Neural crest cell (in vitro differentiated cells): ENCODE measurements at regions not wholly inside any gene's neighbourhood (a gene's known extent, or its start where the extent isn't known, plus 50 kb on each side); places are given as distances from the start of the nearest gene placed in this dataset.

Experiments used
- DNase-seq: peaks from one replicate; pipeline ENCODE4 v3.0.0; 2021; ENCODE audit warnings: low read depth, mixed read lengths, low spot score
- H3K27ac Mint-ChIP-seq: one replicate; pipeline ENCODE4 v1.8.0; 2021; ENCODE audit warnings: mild to moderate bottlenecking, mixed read lengths; ENCODE audit not compliant: unreplicated experiment
- H3K27me3 Mint-ChIP-seq: 2 replicates; pipeline ENCODE4 v1.8.0; 2021; ENCODE audit warnings: low read depth, mild to moderate bottlenecking, mixed read lengths
- H3K36me3 Mint-ChIP-seq: 2 replicates; pipeline ENCODE4 v1.8.0; 2021; ENCODE audit warnings: low read depth, mild to moderate bottlenecking, mixed read lengths
- H3K4me1 Mint-ChIP-seq: 2 replicates; pipeline ENCODE4 v1.8.0; 2021; ENCODE audit warnings: mixed read lengths
- H3K4me3 Mint-ChIP-seq: one replicate; pipeline ENCODE4 v1.8.0; 2021; ENCODE audit warnings: mild to moderate bottlenecking, mixed read lengths
- H3K9me3 Mint-ChIP-seq: 2 replicates; pipeline ENCODE4 v1.8.0; 2021; ENCODE audit warnings: mixed read lengths
- TF ChIP-seq, protein P1 (sequence below): fragments of 200-600 bp; sonication (generic); conservative IDR thresholded peaks from 2 replicates; pipeline ENCODE4 v1.5.0; 2021; ENCODE audit warnings: antibody characterized with exemption, mild to moderate bottlenecking

GRCh38 chr2:239876271-239876947 is 148.7 kb downstream of the NDUFA10 start:
- peaks cover 31% of the 10 kb centered on the region for H3K4me1 Mint-ChIP-seq
- H3K4me3 Mint-ChIP-seq: no peak overlapping the region
- DNase-seq: no peak
- no peaks in the 10 kb centered on the region for H3K36me3 Mint-ChIP-seq
- H3K27me3 Mint-ChIP-seq: no peaks in the 10 kb centered on the region
- H3K9me3 Mint-ChIP-seq: no peaks in the 10 kb centered on the region
- TF ChIP-seq, protein P1, sequence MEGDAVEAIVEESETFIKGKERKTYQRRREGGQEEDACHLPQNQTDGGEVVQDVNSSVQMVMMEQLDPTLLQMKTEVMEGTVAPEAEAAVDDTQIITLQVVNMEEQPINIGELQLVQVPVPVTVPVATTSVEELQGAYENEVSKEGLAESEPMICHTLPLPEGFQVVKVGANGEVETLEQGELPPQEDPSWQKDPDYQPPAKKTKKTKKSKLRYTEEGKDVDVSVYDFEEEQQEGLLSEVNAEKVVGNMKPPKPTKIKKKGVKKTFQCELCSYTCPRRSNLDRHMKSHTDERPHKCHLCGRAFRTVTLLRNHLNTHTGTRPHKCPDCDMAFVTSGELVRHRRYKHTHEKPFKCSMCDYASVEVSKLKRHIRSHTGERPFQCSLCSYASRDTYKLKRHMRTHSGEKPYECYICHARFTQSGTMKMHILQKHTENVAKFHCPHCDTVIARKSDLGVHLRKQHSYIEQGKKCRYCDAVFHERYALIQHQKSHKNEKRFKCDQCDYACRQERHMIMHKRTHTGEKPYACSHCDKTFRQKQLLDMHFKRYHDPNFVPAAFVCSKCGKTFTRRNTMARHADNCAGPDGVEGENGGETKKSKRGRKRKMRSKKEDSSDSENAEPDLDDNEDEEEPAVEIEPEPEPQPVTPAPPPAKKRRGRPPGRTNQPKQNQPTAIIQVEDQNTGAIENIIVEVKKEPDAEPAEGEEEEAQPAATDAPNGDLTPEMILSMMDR: no peak
- H3K27ac Mint-ChIP-seq: peak overlapping the region; percentile 43

DNA sequence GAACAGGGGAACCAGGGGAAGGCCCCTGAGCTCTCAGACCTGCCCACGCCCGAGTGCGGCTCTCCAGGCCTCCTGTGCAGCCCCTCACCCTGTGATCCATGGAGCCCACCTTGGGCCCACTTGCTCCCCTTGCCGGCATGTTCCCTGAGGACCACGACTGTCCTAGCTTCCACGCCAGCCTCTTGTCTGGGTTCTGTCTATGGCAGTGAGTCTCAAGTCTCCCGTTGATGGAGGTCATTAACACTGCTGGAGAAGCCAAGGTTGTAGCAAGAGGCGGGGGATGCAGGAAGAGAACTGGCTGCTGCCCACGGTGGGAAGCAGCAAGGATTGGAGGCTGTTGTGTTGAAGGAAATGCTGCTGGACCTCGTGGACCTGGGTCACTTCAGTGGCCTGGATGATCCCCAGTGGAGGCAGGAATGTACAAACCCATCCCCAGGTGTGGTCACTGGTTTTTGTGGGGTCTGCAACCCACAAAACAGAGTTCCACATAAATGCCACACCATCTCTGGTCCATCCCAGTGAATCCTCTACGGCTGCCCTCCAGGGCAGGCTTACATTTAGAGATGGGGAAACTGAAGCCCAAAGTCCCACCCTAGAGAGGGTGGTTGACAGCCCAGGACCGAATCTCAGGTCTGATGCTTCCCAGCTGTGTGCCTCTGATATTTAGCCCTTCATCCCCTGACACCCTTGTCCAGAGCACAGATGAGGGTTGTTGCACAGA is 150.3 kb downstream of the NDUFA10 start:
- H3K4me1 Mint-ChIP-seq: peaks cover 22% of the 10 kb centered on the region
- no peaks in the 10 kb centered on the region for H3K36me3 Mint-ChIP-seq
- no peak overlapping the region for H3K27ac Mint-ChIP-seq

GRCh38 chr2:239873656-239874635 is 151.2 kb downstream of the NDUFA10 start:
- TF ChIP-seq, protein P1: no peak
- H3K27ac Mint-ChIP-seq: no peak overlapping the region
- peaks cover 16% of the 10 kb centered on the region for H3K4me1 Mint-ChIP-seq
- H3K36me3 Mint-ChIP-seq: no peaks in the 10 kb centered on the region
- no peaks in the 10 kb centered on the region for H3K27me3 Mint-ChIP-seq
- H3K9me3 Mint-ChIP-seq: no peaks in the 10 kb centered on the region
- H3K4me3 Mint-ChIP-seq: no peak overlapping the region
- no peak for DNase-seq

More for the DNA sequence above, 150.3 kb downstream of the NDUFA10 start:
- Mint-ChIP-seq H3K9me3 (no peaks in the 10 kb centered on the region), H3K4me3 (no peak overlapping the region), H3K27me3 (no peaks in the 10 kb centered on the region)
- TF ChIP-seq, protein P1: no peak
- no peak for DNase-seq

DNA sequence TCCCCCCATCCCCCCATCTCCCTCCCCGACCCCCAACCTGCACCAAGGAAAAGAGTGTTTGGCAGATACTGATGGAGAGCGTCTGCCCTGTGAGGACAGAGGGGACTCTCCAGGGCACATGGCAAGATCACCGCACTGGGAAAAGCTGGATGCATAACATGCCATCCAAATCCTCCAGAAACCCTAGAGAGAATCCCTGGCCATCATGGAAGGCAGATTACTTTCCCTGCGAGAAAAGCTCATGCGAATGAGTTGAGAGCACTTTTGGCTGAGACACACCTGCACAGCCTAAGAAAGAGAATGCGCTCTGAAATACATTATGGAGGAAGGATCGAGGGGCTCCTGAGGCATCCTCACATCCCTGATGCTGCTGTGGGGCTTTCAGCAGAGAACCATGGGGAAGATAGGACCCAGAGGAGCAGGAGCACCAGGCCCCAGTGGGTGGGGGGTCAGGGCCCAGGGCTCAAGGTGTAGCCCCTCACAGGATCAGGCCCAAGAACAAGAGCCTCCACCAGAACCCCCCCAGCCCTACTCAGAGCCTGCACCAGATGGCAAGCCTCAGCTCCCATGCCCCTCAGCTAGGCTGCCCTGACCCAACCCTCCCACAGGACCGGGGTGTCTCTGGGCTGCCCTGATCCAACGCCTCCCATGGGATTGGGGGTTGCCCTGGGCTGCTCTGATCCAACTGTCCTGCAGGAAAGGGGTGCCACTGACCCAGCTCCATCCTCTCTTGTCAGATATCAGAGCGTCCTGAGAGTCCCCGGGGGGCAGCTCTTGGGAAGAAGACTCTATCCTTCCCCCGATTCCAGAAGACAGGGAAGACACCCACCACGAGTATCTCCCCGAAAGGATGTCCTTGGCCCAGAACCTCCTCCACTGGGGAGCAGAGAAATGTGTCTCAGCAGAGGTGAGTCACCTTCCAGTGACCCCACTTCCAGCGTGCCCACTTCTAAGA is 153.4 kb downstream of the NDUFA10 start:
- TF ChIP-seq, protein P1: no peak
- H3K9me3 Mint-ChIP-seq: no peaks in the 10 kb centered on the region
- H3K4me3 Mint-ChIP-seq: no peak overlapping the region
- H3K4me1 Mint-ChIP-seq: peaks cover 5% of the 10 kb centered on the region
- no peaks in the 10 kb centered on the region for H3K27me3 Mint-ChIP-seq
- H3K27ac Mint-ChIP-seq: no peak overlapping the region
- H3K36me3 Mint-ChIP-seq: no peaks in the 10 kb centered on the region
- no peak for DNase-seq
